Bronchial epithelial cell (primary cell): ENCODE measurements at regions not wholly inside any gene's neighbourhood (a gene's known extent, or its start where the extent isn't known, plus 50 kb on each side); places are given as distances from the start of the nearest gene placed in this dataset.

Source experiments
- DNase-seq: peaks from one replicate; pipeline ENCODE4 v3.0.0-alpha.2; 2010; ENCODE audit warnings: low read depth
- FAIRE-seq: peaks from 2 replicates; lab custom pipeline; 2011; peaks lifted over from hg19 to GRCh38; lab: Jason Lieb, UNC
- H3K27me3 ChIP-seq: 2 replicates; pipeline ENCODE4 v1.5.1; 2011; ENCODE audit warnings: low read length; ENCODE audit not compliant: control insufficient read depth, insufficient read depth
- H3K36me3 ChIP-seq: 2 replicates; pipeline ENCODE4 v1.5.1; 2011; ENCODE audit warnings: low read length; ENCODE audit not compliant: control insufficient read depth, insufficient read depth
- H3K4me3 ChIP-seq: 2 replicates; pipeline ENCODE4 v1.5.1; 2011; ENCODE audit warnings: mild to moderate bottlenecking, low read depth, low read length, control low read depth
- TF ChIP-seq, protein P1 (sequence below): IDR thresholded peaks from 2 replicates; pipeline ENCODE4 v1.5.1; 2011; ENCODE audit warnings: mild to moderate bottlenecking, moderate library complexity, low read length, control low read depth, inconsistent platforms; ENCODE audit not compliant: insufficient read depth, severe bottlenecking

GRCh38 chr18:28718696-28719095, 541.8 kb upstream of the CDH2 start:
- no peaks in the 10 kb centered on the region for H3K36me3 ChIP-seq
- FAIRE-seq: no peak
- no peaks in the 10 kb centered on the region for H3K27me3 ChIP-seq
- TF ChIP-seq, protein P1, sequence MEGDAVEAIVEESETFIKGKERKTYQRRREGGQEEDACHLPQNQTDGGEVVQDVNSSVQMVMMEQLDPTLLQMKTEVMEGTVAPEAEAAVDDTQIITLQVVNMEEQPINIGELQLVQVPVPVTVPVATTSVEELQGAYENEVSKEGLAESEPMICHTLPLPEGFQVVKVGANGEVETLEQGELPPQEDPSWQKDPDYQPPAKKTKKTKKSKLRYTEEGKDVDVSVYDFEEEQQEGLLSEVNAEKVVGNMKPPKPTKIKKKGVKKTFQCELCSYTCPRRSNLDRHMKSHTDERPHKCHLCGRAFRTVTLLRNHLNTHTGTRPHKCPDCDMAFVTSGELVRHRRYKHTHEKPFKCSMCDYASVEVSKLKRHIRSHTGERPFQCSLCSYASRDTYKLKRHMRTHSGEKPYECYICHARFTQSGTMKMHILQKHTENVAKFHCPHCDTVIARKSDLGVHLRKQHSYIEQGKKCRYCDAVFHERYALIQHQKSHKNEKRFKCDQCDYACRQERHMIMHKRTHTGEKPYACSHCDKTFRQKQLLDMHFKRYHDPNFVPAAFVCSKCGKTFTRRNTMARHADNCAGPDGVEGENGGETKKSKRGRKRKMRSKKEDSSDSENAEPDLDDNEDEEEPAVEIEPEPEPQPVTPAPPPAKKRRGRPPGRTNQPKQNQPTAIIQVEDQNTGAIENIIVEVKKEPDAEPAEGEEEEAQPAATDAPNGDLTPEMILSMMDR: no peak
- H3K4me3 ChIP-seq: no peak overlapping the region
- no peak for DNase-seq

GRCh38 chr18:28716338-28716737, 539.4 kb upstream of the CDH2 start:
- TF ChIP-seq, protein P1: no peak
- H3K36me3 ChIP-seq: no peaks in the 10 kb centered on the region
- no peak for FAIRE-seq
- H3K27me3 ChIP-seq: no peaks in the 10 kb centered on the region
- no peak for DNase-seq
- H3K4me3 ChIP-seq: no peak overlapping the region

DNA sequence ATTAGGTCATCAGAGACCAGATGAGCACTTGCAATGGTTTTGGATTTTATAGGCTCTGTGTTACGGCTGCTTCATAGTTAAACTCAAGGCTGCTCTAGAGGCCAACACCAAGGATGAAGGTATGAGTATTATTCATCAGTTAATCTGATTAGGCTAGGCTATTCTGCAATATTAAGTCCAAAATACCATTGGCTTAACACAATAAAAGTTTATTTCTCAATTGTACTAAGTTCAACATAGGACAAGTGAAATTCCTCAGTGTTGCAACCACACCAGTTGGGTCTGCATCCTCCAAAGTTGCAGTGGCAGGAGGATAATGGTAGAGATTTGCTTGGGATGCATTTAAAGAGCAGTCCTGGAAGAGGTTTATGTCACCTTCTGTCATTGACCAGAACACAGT, 538.3 kb upstream of the CDH2 start:
- no peaks in the 10 kb centered on the region for H3K27me3 ChIP-seq
- DNase-seq (no peak), FAIRE-seq (no peak)
- TF ChIP-seq, protein P1: no peak
- H3K36me3 ChIP-seq: no peaks in the 10 kb centered on the region
- H3K4me3 ChIP-seq: no peak overlapping the region

DNA sequence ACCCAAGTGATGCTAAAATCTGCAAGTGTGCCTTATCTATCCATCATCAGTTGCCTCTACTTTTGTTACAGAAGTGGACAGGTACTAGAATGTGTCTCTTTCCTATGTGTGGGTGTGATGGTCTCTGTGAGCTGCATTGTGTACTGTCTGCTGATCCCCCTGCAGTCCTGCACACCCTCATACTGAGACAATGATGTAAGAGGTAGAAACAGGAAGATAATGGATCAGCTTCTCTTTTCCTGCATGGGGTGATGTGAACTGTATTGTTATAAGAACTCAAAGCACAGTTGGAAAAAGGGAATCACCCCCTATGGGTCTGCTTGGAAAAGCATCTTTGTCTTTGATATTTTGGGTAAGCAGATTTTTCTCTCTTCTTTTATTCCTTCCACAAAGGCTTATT, 537.6 kb upstream of the CDH2 start:
- FAIRE-seq (no peak), DNase-seq (no peak)
- TF ChIP-seq, protein P1: no peak
- H3K36me3 ChIP-seq: no peaks in the 10 kb centered on the region
- no peaks in the 10 kb centered on the region for H3K27me3 ChIP-seq
- H3K4me3 ChIP-seq: no peak overlapping the region

GRCh38 chr18:28712796-28713425, 536.0 kb upstream of the CDH2 start:
- H3K4me3 ChIP-seq: no peak overlapping the region
- no peaks in the 10 kb centered on the region for H3K27me3 ChIP-seq
- TF ChIP-seq, protein P1: no peak
- H3K36me3 ChIP-seq: no peaks in the 10 kb centered on the region
- FAIRE-seq (no peak), DNase-seq (no peak)

- DNase-seq (no peak), FAIRE-seq (no peak)
- TF ChIP-seq, protein P1: no peak
- Histone ChIP-seq H3K36me3 (no peaks in the 10 kb centered on the region), H3K27me3 (no peaks in the 10 kb centered on the region), H3K4me3 (no peak overlapping the region)
These were observed 535.2 kb upstream of the CDH2 start for GRCh38 chr18:28712172-28712571.
